GM21576 (cell line): ENCODE measurements at regions not wholly inside any gene's neighbourhood (a gene's known extent, or its start where the extent isn't known, plus 50 kb on each side); places are given as distances from the start of the nearest gene placed in this dataset.

Experiments used
- ATAC-seq: cut with Tn5 transposase; IDR thresholded peaks from one replicate; pipeline ENCODE4 v1.9.1; 2021; ENCODE audit warnings: mild to moderate bottlenecking, moderate library complexity; ENCODE audit not compliant: unreplicated experiment

DNA sequence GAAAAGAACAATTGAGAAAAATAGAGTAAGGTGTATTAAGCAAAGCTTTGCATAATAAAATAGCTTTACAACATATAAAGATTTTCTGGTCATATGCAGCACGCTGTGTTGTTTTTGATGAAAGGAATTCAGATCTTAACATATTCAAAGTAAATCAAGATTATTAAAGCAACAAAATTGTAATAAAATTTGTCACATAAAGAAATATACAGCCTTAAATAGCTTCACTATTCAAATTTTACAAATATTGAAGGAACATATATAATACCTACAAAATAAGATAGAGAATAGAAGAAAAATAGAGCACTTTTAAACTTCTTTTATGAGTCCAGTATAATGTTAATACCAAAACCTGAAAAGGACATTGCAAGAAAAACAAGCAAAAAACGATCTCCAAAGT is 749.1 kb upstream of the POT1 start:
- ATAC-seq, result no peak

DNA sequence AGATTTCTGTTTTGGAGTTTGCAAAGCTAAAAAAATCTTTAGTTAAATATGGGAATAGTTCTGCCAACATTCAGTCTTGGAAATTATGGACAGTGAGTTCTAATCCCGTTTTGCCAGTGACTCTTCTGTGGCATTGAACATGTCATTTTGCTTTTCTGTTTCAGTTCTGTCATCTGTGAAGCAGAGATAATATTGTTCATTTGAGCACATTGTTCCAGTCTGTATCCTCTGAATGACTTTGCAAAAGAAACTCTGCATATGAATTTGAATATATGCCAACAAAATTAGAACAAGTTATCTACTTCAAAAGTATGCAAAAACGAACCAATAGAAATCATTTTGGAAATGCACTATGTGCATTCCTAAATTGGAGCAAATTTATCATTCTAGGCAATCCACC is 746.0 kb upstream of the POT1 start:
- ATAC-seq, result no peak

GRCh38 chr7:125675169-125675568 is 745.5 kb upstream of the POT1 start:
- no peak for ATAC-seq

- ATAC-seq, result no peak
Observed at GRCh38 chr7:125670926-125671572, 741.4 kb upstream of the POT1 start.

DNA sequence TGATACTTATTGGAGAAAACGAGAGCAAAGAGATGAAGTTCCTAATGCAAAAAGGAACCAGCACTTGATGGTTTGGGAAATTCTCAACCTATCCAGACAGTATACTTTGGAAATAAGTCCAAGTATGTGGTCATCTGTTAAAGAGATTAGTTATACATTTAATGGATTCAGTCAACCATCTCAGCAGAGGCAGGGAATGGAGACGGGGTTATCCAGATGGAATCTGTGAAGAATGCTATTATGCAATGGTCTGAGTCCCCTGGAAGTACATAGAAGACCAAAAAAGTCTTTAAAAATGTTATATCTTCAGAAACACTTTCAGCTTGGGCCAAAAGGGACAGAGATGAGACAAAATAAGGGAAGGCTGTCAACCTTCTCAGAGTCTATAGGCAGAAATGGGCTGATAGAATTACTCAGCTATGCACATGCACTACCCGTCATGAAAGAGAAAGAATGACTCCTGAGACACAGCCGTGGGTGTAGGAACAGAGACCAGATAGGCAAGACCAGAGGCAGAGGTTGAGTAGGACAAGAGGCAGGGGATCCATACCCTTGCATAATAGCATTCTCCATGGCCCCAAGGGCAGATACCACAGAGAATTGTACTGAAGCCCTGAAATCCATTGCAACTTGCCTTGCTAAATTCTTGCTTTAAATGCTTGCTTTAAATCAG is 738.8 kb upstream of the POT1 start:
- ATAC-seq, result no peak

DNA sequence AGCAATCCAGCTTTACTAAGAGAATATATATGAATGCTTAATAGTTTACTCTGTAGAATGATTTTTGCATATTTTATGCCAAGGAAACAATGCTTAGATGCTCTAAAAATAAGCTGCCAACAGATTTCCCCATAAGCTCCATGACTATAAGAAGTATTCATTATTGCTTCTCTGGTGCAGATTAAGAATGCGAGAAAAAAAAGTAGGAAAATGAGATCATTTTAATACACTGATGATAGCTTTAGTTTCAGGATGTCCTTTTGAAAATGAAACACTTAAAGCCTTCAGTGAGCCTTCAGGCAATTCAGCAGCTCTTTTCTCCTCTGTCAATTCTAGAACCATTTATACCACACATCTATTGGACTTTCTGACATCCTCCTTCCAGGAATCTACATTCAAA is 735.0 kb upstream of the POT1 start:
- no peak for ATAC-seq

DNA sequence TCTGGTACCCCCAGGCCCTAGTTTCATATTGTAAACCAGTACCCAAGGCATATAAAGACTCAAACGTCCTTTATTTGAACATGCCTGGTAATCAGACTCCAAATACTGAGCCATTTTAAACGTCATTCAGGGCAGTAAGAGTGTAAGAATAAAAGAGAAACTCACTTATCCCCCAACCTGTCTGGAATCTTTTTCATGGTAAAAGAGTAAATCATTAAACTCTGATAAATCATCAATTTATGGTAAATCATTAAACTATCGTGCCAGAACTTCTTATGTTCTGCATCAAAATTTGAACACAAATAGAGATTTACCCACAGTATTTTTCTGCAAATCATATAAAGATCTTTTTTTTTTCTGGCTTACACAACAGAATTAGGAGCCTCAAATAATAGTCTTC is 734.3 kb upstream of the POT1 start:
- ATAC-seq, result no peak

GRCh38 chr7:125661677-125662076 is 732.1 kb upstream of the POT1 start:
- ATAC-seq, result no peak

- ATAC-seq, result no peak
Observed at GRCh38 chr7:125661006-125661405, 731.4 kb upstream of the POT1 start.

DNA sequence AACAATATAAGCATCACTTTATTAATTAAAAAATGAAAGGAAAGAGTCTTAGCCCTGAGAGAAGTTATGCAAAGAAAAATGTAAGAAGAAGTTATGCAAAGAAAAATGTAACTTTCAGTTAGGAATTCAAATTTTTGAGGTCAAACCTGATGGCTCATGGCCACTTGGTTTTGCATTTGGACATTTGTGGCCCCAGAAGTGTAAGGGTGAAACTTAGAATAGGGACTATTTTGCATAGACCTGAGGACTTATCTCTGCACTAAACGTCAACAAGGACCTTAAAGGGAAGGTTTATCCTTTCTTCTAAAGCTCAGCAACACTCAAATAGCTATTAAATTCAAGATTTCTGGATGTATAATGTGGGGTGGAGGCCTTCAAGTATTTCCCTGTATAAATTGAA is 724.5 kb upstream of the POT1 start:
- no peak for ATAC-seq

DNA sequence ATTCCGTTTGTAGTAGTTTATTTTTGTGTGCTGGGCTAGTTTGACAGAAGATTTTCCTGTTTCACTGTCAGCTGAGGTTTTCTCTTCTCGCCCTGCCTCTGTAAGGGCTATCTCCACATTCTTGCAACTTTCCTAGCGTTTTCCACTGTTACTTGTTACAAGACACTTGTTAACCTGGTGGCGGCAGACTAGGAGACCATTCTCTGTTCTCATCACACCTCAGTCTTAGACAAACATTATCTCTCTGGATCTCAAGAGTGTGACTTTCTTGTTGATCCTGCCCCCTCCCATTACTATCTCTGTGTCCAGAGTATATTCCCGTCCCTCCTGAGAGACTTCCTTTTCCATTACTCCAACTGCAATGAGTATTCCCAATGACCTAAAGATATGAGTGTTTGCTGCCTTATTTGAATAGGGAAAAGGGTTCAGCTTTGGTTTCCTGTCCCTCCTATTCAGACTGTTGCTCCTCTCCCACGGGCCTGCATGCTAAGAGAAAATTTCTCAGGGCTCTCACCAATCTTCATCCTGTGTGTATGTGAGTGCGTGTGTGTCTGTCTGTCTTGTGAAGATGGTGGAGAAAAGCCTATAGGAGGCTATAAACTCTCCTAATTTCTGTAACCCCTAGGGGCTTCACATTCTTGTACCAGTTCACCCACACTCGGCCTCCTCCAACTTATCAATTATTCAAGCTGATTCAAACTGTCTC is 722.4 kb upstream of the POT1 start:
- ATAC-seq, result no peak

- no peak for ATAC-seq
Observed at GRCh38 chr7:125648543-125648942, 718.9 kb upstream of the POT1 start.

DNA sequence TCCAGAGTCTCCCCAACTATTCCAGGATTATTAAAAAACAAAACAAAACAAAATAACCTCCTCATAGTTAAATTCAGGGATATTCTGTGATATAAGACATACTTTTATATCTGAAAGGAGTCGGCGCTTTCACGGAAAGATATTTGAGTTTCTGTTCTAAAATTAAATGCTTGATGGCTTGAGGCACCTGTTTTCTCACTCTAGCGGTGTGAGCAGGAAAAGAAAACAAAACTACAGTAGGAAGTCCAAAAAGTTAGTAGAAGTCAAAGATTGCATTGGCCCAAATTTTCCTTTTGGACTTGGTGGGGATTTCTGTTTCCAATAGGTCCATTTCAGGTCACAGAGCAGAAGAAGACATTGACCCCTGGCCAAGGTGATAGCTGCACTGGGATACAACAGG is 716.1 kb upstream of the POT1 start:
- no peak for ATAC-seq

- ATAC-seq, result no peak
Observed at GRCh38 chr7:125644109-125644508, 714.5 kb upstream of the POT1 start.

DNA sequence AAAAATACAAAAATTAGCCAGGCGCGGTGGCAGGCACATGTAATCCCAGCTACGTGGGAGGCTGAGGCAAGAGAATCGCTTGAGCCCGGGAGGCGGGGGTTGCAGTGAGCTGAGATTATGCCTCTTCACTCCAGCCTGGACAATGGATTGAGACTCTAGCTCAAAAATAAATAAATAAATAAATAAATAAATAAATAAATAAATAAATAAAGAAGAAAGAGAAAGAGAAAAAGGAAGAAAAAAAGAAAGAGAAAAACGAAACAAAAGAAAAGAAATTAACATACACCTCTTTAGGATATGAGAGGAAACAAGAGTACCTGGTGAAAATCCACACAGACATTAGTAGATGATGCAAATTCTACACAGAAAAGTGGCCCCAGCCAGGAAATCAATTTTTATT is 713.7 kb upstream of the POT1 start:
- ATAC-seq, result no peak

DNA sequence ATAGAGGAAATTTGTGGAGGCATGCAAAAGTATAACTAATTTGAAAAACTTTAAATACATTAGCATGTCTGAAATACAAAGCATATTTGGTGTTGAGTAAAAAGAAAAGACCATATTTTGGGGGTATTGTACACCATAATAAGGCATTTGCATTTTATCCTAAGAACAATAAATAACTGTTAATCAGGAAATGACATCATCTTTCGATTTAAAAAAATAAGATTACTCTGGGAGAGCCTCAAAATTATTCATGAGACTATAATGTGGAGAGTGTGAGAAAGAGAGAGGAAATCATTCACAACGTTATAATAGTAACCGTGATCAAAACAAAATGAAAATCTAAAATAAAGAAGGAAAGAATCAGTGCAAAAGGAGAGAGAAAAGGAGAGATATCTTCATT is 712.3 kb upstream of the POT1 start:
- ATAC-seq, result no peak

DNA sequence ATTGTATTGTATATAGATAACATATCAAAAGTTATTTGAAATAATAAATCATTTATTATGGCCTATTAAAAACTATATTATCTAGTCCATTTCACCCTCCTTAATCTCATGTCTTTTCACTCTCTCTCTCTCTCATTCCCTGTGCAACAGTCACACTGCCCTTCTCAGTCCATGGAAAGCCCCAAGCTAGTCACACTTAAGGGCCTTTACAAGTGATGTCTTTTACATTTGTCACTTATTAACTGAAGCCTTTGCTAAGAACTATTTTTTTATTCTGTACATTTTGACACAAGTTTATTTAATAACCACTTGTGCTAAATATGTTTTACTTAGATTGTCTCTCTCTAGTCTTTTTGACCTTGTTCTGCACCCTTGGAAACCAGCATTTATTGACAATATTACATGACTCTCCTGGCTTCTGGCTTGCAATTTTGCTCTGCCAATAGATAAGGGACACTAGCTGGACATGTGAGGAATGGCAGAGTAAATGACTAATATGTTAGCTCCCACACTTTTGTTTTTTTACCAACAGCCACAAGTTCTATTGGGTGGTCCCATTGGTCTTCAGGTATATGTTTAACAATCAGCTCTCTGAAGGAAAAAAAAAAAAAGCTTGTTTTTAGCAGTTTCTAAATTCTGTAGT is 706.8 kb upstream of the POT1 start:
- ATAC-seq, result no peak

GRCh38 chr7:125618516-125618915 is 688.9 kb upstream of the POT1 start:
- ATAC-seq, result no peak

DNA sequence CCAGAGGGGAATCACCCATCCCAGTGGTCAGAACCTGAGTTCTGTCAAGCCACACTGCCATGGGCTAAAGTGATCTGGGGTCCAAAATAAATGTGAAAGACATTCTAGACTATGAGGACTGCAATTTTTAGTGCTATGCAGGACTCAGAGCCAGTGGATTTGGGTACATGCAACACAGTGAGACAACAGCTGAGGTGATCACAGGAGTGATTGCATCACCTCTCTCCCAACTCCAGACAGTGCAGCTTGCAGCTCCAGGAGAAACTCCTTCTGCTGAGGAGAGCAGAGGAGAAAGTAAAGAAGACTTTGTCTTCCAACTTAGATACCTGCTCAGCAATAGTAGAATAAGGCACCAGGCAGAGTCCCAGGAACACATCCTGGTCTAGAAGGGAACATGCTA is 682.0 kb upstream of the POT1 start:
- no peak for ATAC-seq

GRCh38 chr7:125606671-125607070 is 677.0 kb upstream of the POT1 start:
- ATAC-seq, result no peak

DNA sequence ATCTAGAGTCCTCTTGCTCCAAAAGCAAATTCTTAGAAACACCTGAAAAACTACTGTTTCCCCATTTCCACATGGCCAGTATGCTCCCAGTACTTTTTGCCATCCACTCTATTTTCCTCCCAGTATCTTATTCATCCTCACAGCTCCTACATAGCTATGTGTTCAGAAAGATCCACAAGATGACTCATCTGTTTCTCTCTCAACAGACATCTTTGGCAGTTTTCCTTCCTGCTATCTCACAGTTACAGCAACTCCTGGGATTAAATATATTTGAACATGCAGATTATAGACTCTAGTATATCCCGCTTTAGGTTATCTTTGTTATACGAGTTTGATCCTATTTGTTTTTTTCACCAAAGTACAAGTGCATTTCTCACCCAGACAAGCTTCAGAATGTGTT is 675.6 kb upstream of the POT1 start:
- no peak for ATAC-seq

DNA sequence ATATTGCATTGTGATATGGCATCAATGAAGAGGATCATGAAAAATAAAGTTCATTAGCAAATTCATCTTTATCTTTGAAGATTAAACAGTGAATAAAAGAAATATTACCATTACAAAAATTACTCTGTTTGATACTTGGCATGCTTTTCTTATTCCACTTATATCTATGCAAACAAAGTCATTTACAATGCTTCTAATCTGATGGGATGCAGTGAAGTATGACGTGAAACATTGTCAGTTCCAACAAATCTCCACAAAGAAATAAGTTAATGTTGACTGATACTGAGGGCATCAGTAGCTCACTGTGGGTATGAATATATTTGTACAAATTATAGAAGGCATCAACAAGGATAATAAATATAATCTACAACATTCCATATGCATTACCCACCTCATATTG is 672.8 kb upstream of the POT1 start:
- ATAC-seq, result no peak
